Panc1 (cell line): ENCODE measurements at regions not wholly inside any gene's neighbourhood (a gene's known extent, or its start where the extent isn't known, plus 50 kb on each side); places are given as distances from the start of the nearest gene placed in this dataset.

Experiments used
- ATAC-seq: fragments of 200-7000 bp; cut with Tn5 transposase; 2 replicates; pipeline ENCODE4 v1.9.1; 2020; ENCODE audit warnings: mild to moderate bottlenecking, moderate library complexity
- BruUV-seq: library from RNA; stranded (reverse); fragments of 400-500 nt; replicated peaks from 2 replicates; lab custom pipeline; 2021; lab: Mats Ljungman, UMichigan
- CTCF ChIA-PET: fragments of 300-600 bp; sonication (Branson Sonifier 250); formaldehyde crosslinking; loops from one replicate; lab custom pipeline; 2022; ENCODE audit warnings: antibody characterized with exemption; lab: Charles Lee
- POLR2A ChIA-PET: fragments of 300-600 bp; sonication (Branson Sonifier 250); formaldehyde crosslinking; loops from one replicate; lab custom pipeline; 2022; ENCODE audit warnings: antibody characterized with exemption; lab: Charles Lee
- DNase-seq: peaks from one replicate; pipeline ENCODE4 v3.0.0-alpha.2; 2010; ENCODE audit warnings: low read depth, low spot score
- H3K27ac ChIP-seq: 2 replicates; pipeline ENCODE4 v1.5.1; 2011; ENCODE audit warnings: mild to moderate bottlenecking, low read length, inconsistent platforms
- H3K27me3 ChIP-seq: fragments of 200-500 bp; sonication (Bioruptor generic); 2 replicates; pipeline ENCODE4 v1.6.0; 2014; ENCODE audit warnings: low read length, inconsistent platforms; ENCODE audit not compliant: control insufficient read depth, insufficient read depth
- H3K36me3 ChIP-seq: fragments of 200-500 bp; sonication (Bioruptor generic); 2 replicates; pipeline ENCODE4 v1.5.1; 2014; ENCODE audit warnings: inconsistent platforms, mild to moderate bottlenecking, low read length, moderate library complexity; ENCODE audit not compliant: control insufficient read depth, insufficient read depth
- H3K4me1 ChIP-seq: 2 replicates; pipeline ENCODE4 v1.5.1; 2011; ENCODE audit warnings: inconsistent platforms, mild to moderate bottlenecking, low read length, moderate library complexity; ENCODE audit not compliant: control insufficient read depth, insufficient read depth
- H3K4me3 ChIP-seq, 2 experiments: 2 replicates each; pipeline ENCODE4 v1.5.1; 2011 to 2012; ENCODE audit warnings: low read depth in 2 of 2, low read length in 2 of 2, mild to moderate bottlenecking in 2 of 2, inconsistent platforms in 1 of 2, moderate library complexity in 1 of 2
- H3K9me3 ChIP-seq: fragments of 200-500 bp; sonication (Bioruptor generic); 2 replicates; pipeline ENCODE4 v1.5.1; 2014; ENCODE audit warnings: low read depth, mild to moderate bottlenecking, inconsistent platforms, low read length, moderate library complexity; ENCODE audit not compliant: control insufficient read depth, insufficient read depth
- CTCF ChIP-seq: fragments of 450-650 bp; IDR thresholded peaks from 2 replicates; pipeline ENCODE4 v1.5.1; 2017; ENCODE audit warnings: mild to moderate bottlenecking
- POLR2AphosphoS5 ChIP-seq: IDR thresholded peaks from 2 replicates; pipeline ENCODE4 v1.6.1; 2012; ENCODE audit warnings: mild to moderate bottlenecking, low read depth, low read length, moderate library complexity
- REST ChIP-seq, 2 experiments: IDR thresholded peaks; 2 replicates each; pipeline ENCODE4 v1.6.1; 2011 to 2012; ENCODE audit warnings: low read depth in 2 of 2, control low read depth in 1 of 2, low read length in 1 of 2, mild to moderate bottlenecking in 1 of 2, moderate library complexity in 1 of 2; ENCODE audit not compliant: insufficient read depth in 1 of 2
- SIN3A ChIP-seq: IDR thresholded peaks from 2 replicates; pipeline ENCODE4 v1.6.1; 2012; ENCODE audit warnings: low read depth, mild to moderate bottlenecking, low read length, moderate library complexity, borderline replicate concordance; ENCODE audit not compliant: insufficient read depth
- TCF7L2 ChIP-seq: IDR thresholded peaks from 2 replicates; pipeline ENCODE4 v1.6.1; 2011; ENCODE audit warnings: mild to moderate bottlenecking, low read depth, low read length, inconsistent platforms
- in situ Hi-C: cut with HindIII; loops from 2 replicates; pipeline ENCODE4 v1.10.0; 2016; ENCODE audit warnings: low sequenced_read_pairs, low pct_unique_long_range_greater_than_20kb
- intact Hi-C: fragments of 100-400 bp; cut with micrococcal nuclease; formaldehyde crosslinking; loops from one replicate; pipeline ENCODE4 v1.10.0; 2022; ENCODE audit not compliant: unreplicated experiment

- TF ChIP-seq TCF7L2 (no peak), SIN3A (no peak), POLR2AphosphoS5 (no peak)
- H3K36me3 ChIP-seq: no peaks in the 10 kb centered on the region
- no peaks in the 10 kb centered on the region for H3K9me3 ChIP-seq
- no peak overlapping the region for H3K27ac ChIP-seq
- CTCF ChIA-PET: no interaction called here
- POLR2A ChIA-PET: no interaction called here
- H3K4me1 ChIP-seq: no peaks in the 10 kb centered on the region
- in situ Hi-C loops (no loop called here), intact Hi-C loops (no loop called here)
- BruUV-seq: no TSS peak
- ATAC-seq (no peak), DNase-seq (no peak)
- no peaks in the 10 kb centered on the region for H3K27me3 ChIP-seq
- no peak overlapping the region for H3K4me3 ChIP-seq
These were observed 598.4 kb downstream of the CBLN4 start for GRCh38 chr20:55406891-55407290.

- H3K27me3 ChIP-seq: no peaks in the 10 kb centered on the region
- no peaks in the 10 kb centered on the region for H3K4me1 ChIP-seq
- ATAC-seq (no peak), DNase-seq (no peak)
- H3K4me3 ChIP-seq: no peak overlapping the region
- CTCF ChIA-PET: no interaction called here
- intact Hi-C loops (no loop called here), in situ Hi-C loops (no loop called here)
- no peaks in the 10 kb centered on the region for H3K9me3 ChIP-seq
- TF ChIP-seq TCF7L2 (no peak), SIN3A (no peak), POLR2AphosphoS5 (no peak), REST (IDR thresholded peaks at IDR 0.05; ENCODE audit: insufficient read depth in 1 of 2, low read depth in 2 of 2, low read length in 1 of 2) (no peak), CTCF (no peak)
- H3K27ac ChIP-seq: no peak overlapping the region
- no peaks in the 10 kb centered on the region for H3K36me3 ChIP-seq
- POLR2A ChIA-PET: no interaction called here
- no TSS peak for BruUV-seq
These were observed 610.7 kb downstream of the CBLN4 start for GRCh38 chr20:55394592-55394991.

- Histone ChIP-seq H3K9me3 (no peaks in the 10 kb centered on the region), H3K27me3 (no peaks in the 10 kb centered on the region), H3K27ac (no peak overlapping the region), H3K4me3 (no peak overlapping the region), H3K36me3 (no peaks in the 10 kb centered on the region), H3K4me1 (no peaks in the 10 kb centered on the region)
- no TSS peak for BruUV-seq
- ATAC-seq (no peak), DNase-seq (no peak)
- in situ Hi-C loops (no loop called here), intact Hi-C loops (no loop called here)
- POLR2A ChIA-PET: no interaction called here
- TF ChIP-seq REST (IDR thresholded peaks at IDR 0.05; ENCODE audit: insufficient read depth in 1 of 2, low read depth in 2 of 2, low read length in 1 of 2): no peak
- no peak for TF ChIP-seq TCF7L2
- no peak for TF ChIP-seq POLR2AphosphoS5
- no peak for TF ChIP-seq CTCF
- TF ChIP-seq SIN3A: no peak
- CTCF ChIA-PET: no interaction called here
These were observed 614.5 kb downstream of the CBLN4 start for GRCh38 chr20:55390791-55391190.
